ENCODE measurements at regions not wholly inside any gene's neighbourhood (a gene's known extent, or its start where the extent isn't known, plus 50 kb on each side); places are given as distances from the start of the nearest gene placed in this dataset.

DNA sequence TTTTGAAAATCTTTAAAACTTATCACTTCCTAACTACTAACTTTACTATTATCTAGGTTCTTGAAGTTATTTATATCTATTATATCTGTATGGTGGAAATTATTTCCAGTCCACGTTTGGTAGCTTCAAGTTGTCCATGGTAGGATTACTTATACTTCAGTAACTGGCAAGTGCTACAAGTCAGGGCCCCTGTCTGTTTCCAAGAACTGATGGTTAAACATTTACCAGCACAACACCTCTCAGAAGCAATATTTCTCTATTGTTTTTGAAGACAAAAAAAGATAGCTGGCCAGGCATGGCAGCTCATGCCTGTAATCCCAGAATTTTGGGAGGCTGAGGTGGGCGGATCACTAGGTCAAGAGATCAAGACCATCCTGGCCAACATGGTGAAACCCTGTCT, 240.4 kb upstream of the RHOBTB1 start:
- DNase-seq = no peak

GRCh38 chr10:61183967-61184366, 240.0 kb upstream of the RHOBTB1 start:
- no peak for DNase-seq

- no peak for DNase-seq
Measured at GRCh38 chr10:61181832-61182231, 237.8 kb upstream of the RHOBTB1 start.

GRCh38 chr10:61179771-61180170, 235.8 kb upstream of the RHOBTB1 start:
- no peak for DNase-seq

DNA sequence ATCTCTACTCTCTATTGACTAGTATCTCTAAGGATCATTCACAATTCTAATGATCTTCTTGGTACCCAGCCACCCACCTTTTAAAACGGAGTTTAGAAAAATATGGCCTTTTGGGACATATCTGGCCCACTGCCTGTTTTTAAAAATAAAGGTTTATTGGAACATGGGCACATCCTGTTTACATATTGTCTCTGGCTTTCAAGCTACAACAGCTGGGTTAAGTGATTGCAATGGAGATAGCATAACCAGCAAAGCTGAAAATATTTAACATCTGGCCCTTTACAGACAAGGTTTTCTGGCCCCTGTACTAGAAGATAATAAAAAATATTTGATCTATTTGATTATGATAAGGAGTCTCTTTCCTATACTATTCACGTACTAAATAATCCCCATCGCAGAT, 232.4 kb upstream of the RHOBTB1 start:
- DNase-seq = no peak

DNA sequence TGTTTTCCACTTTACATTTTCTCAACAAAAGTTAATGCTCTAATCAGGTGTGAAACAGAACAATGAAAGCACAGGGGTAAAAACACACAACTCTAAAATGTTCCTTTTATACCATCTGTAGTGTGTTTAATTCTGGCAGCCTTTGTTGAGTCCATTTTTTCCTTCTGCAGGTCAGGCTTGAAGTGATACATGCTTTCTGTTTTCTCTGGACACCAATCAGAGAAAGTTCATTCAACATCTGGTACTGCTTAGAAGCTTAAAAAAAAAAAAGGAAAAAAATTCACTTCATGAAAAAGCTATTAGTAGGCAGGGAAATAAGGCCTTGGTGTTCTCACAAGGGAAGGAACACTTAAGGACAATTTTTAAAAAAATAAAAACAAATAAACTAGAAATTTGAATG, 231.3 kb upstream of the RHOBTB1 start:
- no peak for DNase-seq

GRCh38 chr10:61173450-61173849, 229.5 kb upstream of the RHOBTB1 start:
- no peak for DNase-seq

- no peak for DNase-seq
Measured at GRCh38 chr10:61172182-61172926, 228.4 kb upstream of the RHOBTB1 start.

GRCh38 chr10:61170594-61170993, 226.6 kb upstream of the RHOBTB1 start:
- no peak for DNase-seq

DNA sequence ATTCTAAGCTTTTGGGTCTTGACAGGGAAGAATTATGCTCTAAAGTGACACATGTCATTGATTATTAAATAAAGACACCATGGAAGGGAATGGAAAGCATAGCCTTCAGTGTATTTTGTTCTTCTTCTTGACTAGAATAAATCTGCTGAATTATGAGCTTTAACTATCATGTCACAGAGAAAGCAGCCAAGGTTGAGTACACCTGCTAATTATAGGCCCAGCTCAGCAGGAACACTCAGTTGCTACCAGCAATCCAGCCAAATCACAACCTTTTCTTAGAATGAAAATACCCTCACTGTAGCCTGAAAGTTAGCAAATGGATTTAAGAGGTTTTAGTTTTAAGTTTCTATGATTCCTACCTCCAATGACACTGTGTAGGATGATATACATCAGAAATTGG, 225.3 kb upstream of the RHOBTB1 start:
- DNase-seq = no peak

DNA sequence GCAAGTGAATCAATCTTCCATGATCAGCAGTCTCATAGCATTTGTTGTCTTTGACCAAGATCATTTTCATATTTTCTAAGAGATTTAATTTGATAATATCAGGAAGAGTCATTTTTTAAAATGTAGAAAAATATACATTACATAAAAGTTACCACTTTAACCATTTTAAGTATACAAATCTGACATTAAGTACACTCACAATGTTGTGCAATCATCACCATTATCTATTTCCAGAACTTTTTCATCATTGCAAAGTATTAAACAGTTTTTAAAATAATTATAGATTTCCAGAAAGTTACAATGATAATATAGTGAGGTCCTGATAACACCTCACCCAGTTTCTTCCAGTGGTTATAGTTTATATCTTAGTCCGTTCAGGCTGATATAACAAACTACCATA, 222.5 kb upstream of the RHOBTB1 start:
- DNase-seq = no peak

DNA sequence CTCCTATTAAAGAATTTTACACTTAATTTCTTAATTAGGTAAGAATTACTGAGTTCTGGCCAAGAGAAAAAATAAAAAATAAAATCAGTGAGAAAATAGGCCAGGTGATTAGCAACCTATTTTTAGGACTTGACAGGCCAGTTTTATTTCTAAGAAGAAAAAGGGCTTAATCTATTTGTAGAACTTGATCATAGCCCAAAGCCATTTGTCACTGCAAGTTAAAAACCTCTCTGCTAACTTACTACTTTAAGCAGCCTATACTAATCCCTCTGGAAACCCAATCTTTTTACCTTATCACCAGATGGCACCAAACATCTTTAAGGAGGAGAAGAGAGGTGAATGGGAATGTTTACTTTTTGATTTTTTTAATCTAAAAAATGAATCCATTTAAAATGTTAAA, 222.1 kb upstream of the RHOBTB1 start:
- DNase-seq = no peak

GRCh38 chr10:61164458-61165160, 220.6 kb upstream of the RHOBTB1 start:
- no peak for DNase-seq

GRCh38 chr10:61163403-61163802, 219.4 kb upstream of the RHOBTB1 start:
- DNase-seq = no peak

DNA sequence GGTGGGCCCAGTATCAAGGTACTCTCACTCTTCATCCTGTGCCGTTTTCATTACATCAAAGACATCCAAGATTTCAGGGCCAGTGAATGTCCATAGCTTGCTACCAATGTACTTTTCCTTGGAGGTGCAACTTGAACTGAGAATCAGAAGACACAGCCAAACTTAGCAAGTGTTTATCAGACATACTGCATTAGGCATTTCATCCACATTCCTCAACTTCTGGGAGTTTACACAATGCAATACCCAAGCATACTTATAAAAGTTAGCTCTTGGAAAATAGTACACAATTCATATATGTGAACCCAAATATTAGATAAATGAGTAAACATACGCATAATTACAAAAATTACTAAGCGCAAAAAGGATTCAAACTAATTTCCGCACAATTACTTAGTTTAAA, 216.3 kb upstream of the RHOBTB1 start:
- DNase-seq = no peak

DNA sequence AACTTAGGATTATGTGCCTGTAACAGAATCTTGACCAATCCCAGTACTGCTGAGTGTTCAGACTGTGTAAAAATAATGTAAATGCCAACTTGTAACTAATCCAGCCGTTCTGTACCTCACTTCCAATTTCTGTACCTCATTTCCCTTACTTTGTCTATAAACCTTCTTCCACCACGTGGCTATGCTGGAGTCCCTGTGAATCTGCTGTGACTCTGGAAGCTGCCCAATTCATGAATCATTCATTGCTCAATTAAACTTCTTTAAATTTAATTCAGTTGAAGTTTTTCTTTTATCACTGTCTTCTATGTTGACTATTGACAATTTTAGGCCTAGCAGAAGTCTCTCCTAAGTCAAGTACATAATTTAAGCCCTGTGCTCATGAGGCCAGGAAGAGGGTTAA, 215.3 kb upstream of the RHOBTB1 start:
- DNase-seq = no peak

GRCh38 chr10:61157182-61157581, 213.2 kb upstream of the RHOBTB1 start:
- DNase-seq = no peak

- DNase-seq = no peak
Measured at GRCh38 chr10:61153771-61154170, 209.8 kb upstream of the RHOBTB1 start.

- DNase-seq = no peak
Measured at GRCh38 chr10:61151059-61151458, 207.1 kb upstream of the RHOBTB1 start.

- DNase-seq = no peak
Measured at GRCh38 chr10:61148451-61148850, 204.5 kb upstream of the RHOBTB1 start.

GRCh38 chr10:61142987-61143386, 199.0 kb upstream of the RHOBTB1 start:
- DNase-seq = no peak

DNA sequence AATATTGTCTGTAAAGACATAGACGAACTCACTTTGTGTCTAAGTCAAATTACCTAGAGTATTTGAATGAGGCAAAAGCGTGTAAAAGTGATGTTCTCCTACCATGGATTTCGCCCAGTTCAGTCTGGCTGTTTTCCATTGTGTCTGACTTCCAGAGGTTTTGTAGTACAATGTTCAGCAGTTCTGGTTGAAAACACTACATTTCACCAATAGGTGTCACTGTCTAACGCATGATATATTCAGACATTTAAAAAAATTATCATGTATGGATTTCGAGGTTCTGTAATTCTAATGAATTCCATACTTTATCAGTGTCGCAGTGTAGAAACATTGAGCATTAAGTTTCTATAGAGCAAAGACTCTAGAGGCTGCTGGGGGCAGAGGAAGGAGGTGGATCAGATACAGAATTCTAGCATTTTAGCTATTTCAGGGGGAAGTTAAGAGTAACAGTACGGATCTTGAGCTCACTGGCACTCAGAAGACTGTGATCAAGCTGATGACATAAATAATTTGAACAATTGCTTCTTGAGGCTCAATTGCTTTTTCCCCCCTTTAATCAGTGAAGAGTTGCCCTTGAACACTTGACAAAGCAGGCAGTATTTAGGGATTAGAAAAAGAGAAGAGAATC, 196.9 kb upstream of the RHOBTB1 start:
- peak; percentile 9 for DNase-seq

DNA sequence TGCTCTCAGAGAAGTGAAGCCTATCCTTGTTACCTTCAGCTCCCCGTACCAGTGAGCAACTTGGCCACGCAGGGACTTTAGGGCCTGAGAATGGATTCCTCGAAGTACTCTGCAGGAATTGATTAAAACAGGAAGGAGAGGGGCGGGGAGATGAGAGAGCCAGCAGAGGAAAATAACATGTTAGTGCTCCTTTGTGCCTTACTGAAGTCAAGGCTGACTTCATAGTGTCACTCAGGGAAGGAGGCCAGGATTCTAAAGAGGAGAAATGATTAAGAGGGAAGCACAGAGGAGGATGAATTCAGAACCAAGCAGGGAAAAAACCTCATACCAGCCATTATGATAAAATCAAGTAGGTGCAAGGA, 195.6 kb upstream of the RHOBTB1 start:
- DNase-seq = no peak
